ENCODE measurements at regions not wholly inside any gene's neighbourhood (a gene's known extent, or its start where the extent isn't known, plus 50 kb on each side); places are given as distances from the start of the nearest gene placed in this dataset.

- Histone ChIP-seq H3K4me1 (ENCODE audit: control insufficient read depth, extremely low read depth, insufficient read depth, low read length) (no peaks in the 10 kb centered on the region), H2AFZ (ENCODE audit: low read depth, low read length) (no peak overlapping the region), H3K9me1 (replicated peaks; ENCODE audit: control insufficient read depth, extremely low read depth, insufficient read depth, low read length) (no peaks in the 10 kb centered on the region), H4K20me1 (replicated peaks; ENCODE audit: control insufficient read depth, extremely low read depth, insufficient read depth, low read length) (no peaks in the 10 kb centered on the region), H3K4me3 (replicated peaks in 1 of 3; ENCODE audit: insufficient read depth in 1 of 3, low read depth in 1 of 3, low read length in 3 of 3) (no peak overlapping the region), H3K9ac (replicated peaks; ENCODE audit: extremely low read depth, insufficient read depth, low read length) (no peak overlapping the region), H3K9me3 (replicated peaks; ENCODE audit: control insufficient read depth, insufficient read depth, low read length) (no peaks in the 10 kb centered on the region), H3K79me2 (ENCODE audit: control insufficient read depth, insufficient read depth, low read length) (no peaks in the 10 kb centered on the region), H3K36me3 (ENCODE audit: control insufficient read depth in 2 of 2, extremely low read depth in 1 of 2, insufficient read depth in 2 of 2, low read length in 2 of 2) (no peaks in the 10 kb centered on the region), H3K27ac (ENCODE audit: insufficient read depth, low read depth, low read length) (no peak overlapping the region), H3K4me2 (ENCODE audit: insufficient read depth, low read length) (no peak overlapping the region), H3K27me3 (ENCODE audit: control insufficient read depth in 2 of 2, insufficient read depth in 2 of 2, low read length in 2 of 2) (no peaks in the 10 kb centered on the region)
- CTCF ChIA-PET = no interaction called here
- POLR2A ChIA-PET = no interaction called here
- DNase-seq (ENCODE audit: low read depth, low spot score) = no peak
- FAIRE-seq = no peak
- BruUV-seq (replicated peaks) = no TSS peak
- TF ChIP-seq, protein P1, sequence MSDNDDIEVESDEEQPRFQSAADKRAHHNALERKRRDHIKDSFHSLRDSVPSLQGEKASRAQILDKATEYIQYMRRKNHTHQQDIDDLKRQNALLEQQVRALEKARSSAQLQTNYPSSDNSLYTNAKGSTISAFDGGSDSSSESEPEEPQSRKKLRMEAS (IDR thresholded peaks at IDR 0.05; ENCODE audit: insufficient read depth, insufficient read length) = no peak
- no peak for TF ChIP-seq POLR2AphosphoS5 (IDR thresholded peaks at IDR 0.05; ENCODE audit: insufficient read depth, low read depth, low read length)
- no peak for TF ChIP-seq POLR2A (IDR thresholded peaks at IDR 0.05; ENCODE audit: low read depth, low read length)
- TF ChIP-seq, protein P2, sequence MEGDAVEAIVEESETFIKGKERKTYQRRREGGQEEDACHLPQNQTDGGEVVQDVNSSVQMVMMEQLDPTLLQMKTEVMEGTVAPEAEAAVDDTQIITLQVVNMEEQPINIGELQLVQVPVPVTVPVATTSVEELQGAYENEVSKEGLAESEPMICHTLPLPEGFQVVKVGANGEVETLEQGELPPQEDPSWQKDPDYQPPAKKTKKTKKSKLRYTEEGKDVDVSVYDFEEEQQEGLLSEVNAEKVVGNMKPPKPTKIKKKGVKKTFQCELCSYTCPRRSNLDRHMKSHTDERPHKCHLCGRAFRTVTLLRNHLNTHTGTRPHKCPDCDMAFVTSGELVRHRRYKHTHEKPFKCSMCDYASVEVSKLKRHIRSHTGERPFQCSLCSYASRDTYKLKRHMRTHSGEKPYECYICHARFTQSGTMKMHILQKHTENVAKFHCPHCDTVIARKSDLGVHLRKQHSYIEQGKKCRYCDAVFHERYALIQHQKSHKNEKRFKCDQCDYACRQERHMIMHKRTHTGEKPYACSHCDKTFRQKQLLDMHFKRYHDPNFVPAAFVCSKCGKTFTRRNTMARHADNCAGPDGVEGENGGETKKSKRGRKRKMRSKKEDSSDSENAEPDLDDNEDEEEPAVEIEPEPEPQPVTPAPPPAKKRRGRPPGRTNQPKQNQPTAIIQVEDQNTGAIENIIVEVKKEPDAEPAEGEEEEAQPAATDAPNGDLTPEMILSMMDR (IDR thresholded peaks at IDR 0.05; ENCODE audit: extremely low read depth in 1 of 2, insufficient read depth in 1 of 2, low read depth in 1 of 2, low read length in 2 of 2) = no peak
- TF ChIP-seq JUN (IDR thresholded peaks at IDR 0.05; ENCODE audit: borderline replicate concordance, insufficient read depth, insufficient read length, low read depth) = no peak
- no peak for TF ChIP-seq GATA2 (IDR thresholded peaks at IDR 0.05; ENCODE audit: insufficient read depth, insufficient read length, low read depth, low read length)
- TF ChIP-seq EZH2 (IDR thresholded peaks at IDR 0.05; ENCODE audit: borderline replicate concordance, low read depth, low read length, severe bottlenecking) = no peak
- TF ChIP-seq MYC (IDR thresholded peaks at IDR 0.05; ENCODE audit: low read depth, low read length) = no peak
- no peak for TF ChIP-seq FOS (IDR thresholded peaks at IDR 0.05; ENCODE audit: borderline replicate concordance, insufficient read depth, low read length)
- intact Hi-C loops (cut with micrococcal nuclease) (no loop called here), dilution Hi-C loops (cut with MboI; ENCODE audit: extremely low pct_ligation_motif_present, low sequenced_read_pairs) (no loop called here)
Observed at GRCh38 chr2:185082749-185083148, 484.4 kb downstream of the ZNF804A start.

Measured in endothelial cell of umbilical vein (primary cell).